RPMI8226 (cell line): ENCODE measurements at regions not wholly inside any gene's neighbourhood (a gene's known extent, or its start where the extent isn't known, plus 50 kb on each side); places are given as distances from the start of the nearest gene placed in this dataset.

Experiments
- DNase-seq: peaks from one replicate; pipeline ENCODE4 v3.0.0-alpha.2; 2015

GRCh38 chr2:129248198-129248597 lies 731.3 kb upstream of the RAB6C start:
- DNase-seq = no peak

- no peak for DNase-seq
These were observed 726.5 kb upstream of the RAB6C start for GRCh38 chr2:129252781-129253460.

DNA sequence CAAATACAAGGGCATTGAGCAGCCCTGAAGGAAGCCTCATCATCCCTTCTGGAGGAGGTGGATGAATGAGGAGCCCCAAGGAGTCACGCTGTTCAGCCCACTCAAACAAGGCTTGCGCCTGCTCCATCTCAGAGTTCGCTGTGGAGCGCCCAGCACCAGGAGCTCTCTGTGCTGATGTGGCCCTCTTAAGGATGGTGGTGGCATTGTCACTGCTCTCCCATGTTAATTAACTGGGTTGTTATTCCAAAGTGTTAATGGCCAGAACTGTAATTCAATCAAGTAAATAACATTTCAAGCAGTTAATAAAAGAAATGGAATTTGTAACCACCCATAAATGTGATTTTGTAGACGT lies 726.0 kb upstream of the RAB6C start:
- peak; percentile 22 for DNase-seq

DNA sequence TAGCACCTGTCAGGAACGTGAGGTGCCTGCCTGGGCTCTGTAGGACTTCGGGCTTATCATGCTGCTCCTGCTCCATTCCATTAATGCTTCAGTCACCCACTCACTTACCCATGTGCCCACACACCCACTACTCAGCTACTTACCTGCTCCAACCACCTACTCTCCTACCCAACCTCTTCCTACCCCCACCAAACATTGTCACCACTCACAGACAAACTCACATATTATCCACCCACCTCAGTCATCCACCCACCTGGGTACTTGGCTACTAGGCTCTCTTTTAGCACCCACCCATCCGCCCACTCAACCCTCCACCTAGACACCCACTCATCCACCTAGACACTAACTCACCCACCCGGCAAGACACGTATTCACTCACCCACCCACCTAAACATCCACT lies 724.7 kb upstream of the RAB6C start:
- DNase-seq = no peak

DNA sequence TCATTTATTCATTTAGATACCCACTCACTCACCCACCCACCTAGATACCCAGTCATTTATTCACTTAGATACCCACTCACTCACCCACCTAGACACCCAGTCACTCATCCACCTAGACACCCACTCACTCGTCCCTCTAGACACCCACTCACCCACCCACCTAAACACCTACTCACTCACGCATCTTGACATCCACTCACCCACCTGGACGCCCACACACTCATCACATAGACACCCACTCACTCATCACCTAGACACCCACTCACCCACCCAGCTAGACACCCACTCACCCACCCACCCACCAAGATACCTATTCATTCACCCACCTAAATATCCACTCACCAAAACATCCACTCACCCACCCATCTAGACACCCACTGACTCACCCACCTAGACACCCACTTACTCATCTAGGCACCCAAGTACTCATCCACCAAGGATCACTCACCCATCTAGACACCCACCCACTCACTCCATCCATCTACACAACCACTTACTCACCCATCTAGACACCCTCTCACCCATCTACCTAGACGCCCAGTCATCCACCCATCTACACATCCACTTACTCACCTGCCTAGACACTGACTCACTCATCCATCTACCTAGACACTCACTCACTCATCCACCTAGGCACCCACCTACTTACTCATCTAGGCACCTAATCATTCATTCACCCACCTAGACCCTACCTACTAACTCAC lies 723.7 kb upstream of the RAB6C start:
- DNase-seq = no peak

DNA sequence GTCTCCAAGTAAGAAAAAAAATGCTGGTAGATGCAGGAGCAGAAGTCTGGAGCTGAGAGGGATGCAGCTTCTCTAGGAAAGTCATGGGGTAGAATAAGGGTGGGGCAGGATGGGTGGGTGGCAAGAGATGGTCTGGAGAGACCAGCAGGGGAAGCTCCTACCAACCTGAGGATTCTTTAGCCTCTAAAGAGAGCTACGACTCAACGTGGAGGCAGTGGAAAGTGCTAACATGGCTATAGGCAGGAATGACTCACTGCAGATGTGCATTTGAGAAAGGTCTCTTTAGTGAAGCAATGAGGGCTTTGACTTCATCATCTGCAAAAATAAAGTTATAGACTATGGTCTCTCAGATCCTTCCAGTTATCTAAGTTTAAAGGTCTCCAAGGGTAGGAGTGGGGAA lies 722.8 kb upstream of the RAB6C start:
- no peak for DNase-seq

GRCh38 chr2:129262934-129263333 lies 716.5 kb upstream of the RAB6C start:
- DNase-seq = no peak

- no peak for DNase-seq
These were observed 715.5 kb upstream of the RAB6C start for GRCh38 chr2:129263939-129264338.

- DNase-seq = no peak
These were observed 711.9 kb upstream of the RAB6C start for GRCh38 chr2:129267559-129267958.

DNA sequence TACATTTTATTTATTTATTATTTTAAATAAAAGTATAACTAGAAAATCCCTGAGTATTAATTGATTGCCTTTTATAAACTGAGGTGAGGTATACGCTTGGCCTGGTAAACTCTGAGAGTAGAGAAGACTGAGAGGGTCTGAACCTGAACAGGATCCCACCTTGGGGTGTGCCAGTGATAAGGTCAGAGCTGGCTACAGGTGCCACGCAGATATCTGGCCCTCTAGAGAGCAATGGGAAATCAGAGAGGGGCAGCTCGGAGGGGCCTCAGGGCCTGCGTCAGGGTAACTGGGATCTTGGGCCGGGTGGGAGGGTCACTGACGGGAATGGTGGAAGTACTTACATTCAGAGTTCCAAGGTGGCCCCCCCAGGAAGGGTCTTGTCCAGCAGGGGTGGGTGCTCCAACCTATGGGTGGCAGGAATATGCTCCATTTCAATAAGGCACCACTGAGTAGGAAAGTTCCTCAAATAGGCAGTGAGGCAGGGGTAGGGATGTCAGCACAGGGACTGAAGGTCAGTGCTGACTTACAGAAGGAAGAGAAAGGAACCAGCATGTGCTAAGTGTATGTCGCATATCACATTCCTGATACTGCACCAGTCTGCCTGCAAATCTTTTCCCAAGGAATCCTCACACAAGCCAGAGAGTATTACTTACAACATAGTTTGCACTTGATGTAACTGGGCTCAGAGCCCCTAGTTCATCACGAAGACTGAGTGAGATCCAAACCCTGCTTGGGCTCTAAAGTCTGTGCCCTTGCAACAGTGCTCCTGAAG lies 706.0 kb upstream of the RAB6C start:
- no peak for DNase-seq

GRCh38 chr2:129274038-129274415 lies 705.4 kb upstream of the RAB6C start:
- no peak for DNase-seq

- no peak for DNase-seq
These were observed 704.5 kb upstream of the RAB6C start for GRCh38 chr2:129274918-129275317.

- no peak for DNase-seq
These were observed 703.8 kb upstream of the RAB6C start for GRCh38 chr2:129275706-129276105.

DNA sequence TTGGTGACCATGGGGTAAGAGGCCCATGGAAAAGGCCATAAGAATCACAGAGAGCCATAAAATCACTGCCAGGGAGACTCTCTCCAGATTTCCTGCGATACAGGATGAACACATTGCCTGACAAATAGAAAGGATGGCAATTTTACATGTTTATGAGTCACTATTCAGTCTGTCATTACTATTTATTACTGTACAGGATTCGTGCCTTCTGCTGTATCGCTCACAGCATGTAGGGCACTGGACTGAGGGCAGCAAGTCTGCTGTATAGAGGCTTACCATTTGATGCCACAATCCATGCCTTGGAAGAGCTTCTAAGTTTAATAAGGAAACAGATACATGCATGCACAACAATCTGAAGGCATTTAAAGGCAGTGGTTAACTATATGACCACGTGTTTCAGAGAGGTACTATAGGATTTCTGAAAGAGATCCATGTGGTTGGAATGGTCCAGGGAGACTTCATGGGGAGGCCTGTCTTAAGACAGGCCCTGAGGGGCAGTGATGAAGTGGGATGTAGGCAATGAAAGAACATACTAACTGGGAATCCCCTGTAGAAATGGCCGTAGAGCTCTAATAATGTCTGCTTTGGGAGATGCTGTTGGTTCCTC lies 702.4 kb upstream of the RAB6C start:
- no peak for DNase-seq

DNA sequence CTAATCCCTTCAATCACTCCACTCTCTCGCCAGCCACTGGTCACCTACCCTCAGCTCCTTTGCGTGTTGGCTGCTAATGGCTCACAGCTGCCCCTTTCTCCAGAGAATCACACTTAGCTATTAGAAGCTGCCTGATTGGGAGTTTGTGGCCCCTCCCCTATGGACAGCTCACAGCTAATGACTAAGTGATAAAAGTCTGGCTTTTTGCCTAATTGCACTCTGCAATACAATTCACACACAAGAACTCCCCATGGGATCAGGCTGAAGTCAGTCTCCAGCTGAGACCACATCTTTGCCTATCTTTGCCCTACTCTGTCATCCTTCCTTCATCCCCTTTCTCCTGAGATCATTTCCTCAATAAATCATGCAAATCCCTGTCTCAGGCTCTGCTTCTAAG lies 701.9 kb upstream of the RAB6C start:
- no peak for DNase-seq

GRCh38 chr2:129281791-129282530 lies 697.5 kb upstream of the RAB6C start:
- no peak for DNase-seq

DNA sequence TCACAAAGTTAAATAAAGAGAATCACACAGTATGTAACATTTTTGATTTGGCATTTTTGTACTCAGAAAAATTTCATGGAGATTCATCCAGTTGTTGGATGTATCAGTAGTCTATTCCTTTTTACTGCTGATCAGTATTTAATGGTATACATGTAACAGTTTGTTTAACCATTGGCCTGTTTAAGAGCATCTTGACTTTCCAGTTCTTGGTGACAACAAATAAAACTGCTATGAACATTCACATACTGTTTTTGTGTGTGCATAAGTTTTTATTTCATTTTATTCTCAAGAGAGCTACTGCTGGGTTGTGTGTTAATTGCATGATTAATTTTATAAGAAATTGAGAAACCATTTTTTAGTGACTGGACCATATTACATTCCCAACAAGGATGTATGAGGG lies 694.5 kb upstream of the RAB6C start:
- DNase-seq = no peak

DNA sequence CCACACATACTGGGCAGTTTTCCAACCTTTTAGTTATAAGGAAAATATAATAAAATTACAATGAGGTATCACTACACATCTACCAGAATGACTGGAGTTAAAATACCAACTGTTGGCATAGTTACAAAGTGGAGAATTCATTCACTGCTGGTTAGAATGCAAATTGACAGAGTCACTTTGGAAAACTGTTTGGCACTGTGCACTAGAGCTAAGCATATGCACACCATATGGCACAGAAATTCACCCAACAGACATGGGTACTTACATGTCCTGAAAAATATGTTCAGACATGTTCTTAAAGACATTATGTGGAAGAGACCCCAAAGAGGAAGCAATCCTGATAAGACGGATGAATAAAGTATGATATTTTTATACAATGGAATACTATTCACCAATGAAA lies 686.1 kb upstream of the RAB6C start:
- DNase-seq = no peak

DNA sequence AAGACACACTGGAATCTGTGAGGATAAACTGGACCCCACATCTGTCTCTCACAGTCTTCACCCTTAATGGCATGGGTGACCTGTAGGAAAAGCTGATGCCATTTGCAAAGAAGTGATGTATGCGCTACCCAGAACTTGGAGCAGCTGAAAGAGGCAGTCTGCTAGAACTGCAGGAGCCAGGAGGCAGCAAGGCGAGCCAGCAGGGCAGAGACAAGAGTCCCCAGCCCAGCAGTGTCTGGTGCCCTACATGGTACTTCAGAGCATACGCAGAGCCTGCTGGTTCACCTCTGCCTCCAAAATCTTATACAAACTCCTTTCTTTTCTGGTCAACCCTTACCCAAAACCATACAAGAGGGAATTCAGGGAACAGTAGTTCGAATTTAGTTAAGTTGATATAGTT lies 683.1 kb upstream of the RAB6C start:
- no peak for DNase-seq

GRCh38 chr2:129296806-129297205 lies 682.7 kb upstream of the RAB6C start:
- no peak for DNase-seq

DNA sequence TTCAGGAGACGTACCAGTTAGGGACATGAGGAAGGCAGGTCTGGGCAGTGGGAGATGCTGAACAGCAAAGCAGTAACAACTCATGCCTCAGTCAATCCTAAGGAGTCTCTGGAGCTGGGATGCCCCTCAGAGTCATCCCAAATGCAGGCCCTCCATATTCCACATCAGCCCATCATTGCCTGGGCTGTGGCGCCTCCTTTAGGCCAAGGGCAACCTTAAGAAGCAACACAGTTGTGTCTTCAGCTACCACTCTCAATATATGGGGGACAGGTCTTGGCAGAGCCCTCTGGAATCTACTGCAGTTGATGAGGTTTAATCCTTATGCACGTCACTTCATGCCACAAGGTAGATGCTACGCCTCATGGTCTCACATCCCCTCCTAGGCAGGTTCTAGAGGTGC lies 682.0 kb upstream of the RAB6C start:
- DNase-seq = no peak

DNA sequence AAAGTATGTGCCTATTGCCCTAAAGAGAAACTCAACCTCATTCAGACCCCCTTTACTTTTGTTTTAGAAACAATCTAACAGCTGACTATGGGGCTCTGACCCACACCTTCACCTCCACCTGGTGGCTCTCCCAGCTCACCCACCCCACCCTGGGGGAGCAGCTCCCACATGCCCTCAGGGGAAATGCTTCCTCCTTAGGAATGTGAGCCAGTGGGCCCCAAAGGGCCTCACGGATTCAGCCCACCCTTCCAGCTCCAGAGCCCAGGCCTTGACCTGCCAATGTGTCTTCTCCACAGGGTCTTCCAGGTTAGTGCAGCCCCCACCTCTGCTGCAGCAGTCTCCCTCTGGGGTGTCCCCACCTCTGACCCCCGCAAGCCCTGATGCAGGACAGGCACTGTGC lies 680.1 kb upstream of the RAB6C start:
- DNase-seq = no peak

- DNase-seq = no peak
These were observed 679.7 kb upstream of the RAB6C start for GRCh38 chr2:129299756-129300155.
